22Rv1 (cell line): ENCODE measurements at regions not wholly inside any gene's neighbourhood (a gene's known extent, or its start where the extent isn't known, plus 50 kb on each side); places are given as distances from the start of the nearest gene placed in this dataset.

Experiments
- CTCF ChIP-seq: fragments of 450-650 bp; IDR thresholded peaks from 2 replicates; pipeline ENCODE4 v1.5.1; 2017; ENCODE audit warnings: mild to moderate bottlenecking
- ZFX ChIP-seq: fragments of 450-650 bp; IDR thresholded peaks from 2 replicates; pipeline ENCODE4 v1.6.1; 2017; ENCODE audit warnings: antibody characterized with exemption, borderline replicate concordance

DNA sequence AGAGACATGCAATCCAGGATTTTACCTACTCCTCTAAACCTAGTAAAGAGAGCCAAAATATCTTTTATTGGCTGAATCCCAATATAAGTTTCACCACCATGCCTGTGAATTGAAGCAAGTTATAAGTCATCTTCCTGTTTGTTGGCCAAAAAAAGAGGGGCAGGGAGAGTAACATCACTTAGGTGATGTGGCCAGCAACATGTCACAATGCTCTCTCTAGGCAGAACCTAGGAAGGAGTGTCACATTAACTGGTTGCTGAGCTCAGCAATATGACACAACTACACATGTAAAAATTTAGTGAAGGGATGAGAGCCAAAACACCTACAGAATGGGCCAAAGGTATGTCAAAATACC lies 895.9 kb upstream of the AMELY start:
- TF ChIP-seq CTCF (no peak), ZFX (no peak)
